NAMALWA (cell line): ENCODE measurements at regions not wholly inside any gene's neighbourhood (a gene's known extent, or its start where the extent isn't known, plus 50 kb on each side); places are given as distances from the start of the nearest gene placed in this dataset.
A peak's percentile ranks its signal among the peaks of the same experiment; 100 is the strongest.

Experiments
- DNase-seq: peaks from one replicate; pipeline ENCODE4 v3.0.0-alpha.2; 2015; ENCODE audit warnings: low spot score

DNA sequence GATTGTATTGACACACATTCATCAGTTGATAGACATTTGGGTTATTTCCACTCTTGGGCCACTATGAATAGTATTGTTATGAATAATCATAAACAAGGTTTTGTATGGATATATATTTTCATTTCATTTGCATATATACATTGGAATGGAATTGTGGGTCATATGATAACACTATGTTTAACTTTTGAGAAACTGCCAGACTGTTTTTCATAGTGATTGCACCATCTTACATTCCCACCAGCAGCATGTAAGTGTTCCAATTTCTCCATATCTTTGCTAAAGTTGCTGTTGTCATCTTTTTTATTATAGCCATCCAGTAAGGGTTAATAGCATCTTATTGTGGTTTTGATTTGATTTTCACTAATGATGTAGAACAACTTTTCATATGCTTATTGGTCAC is 198.5 kb upstream of the PPFIA2 start:
- no peak for DNase-seq

- DNase-seq = no peak
Measured at GRCh38 chr12:81956468-81956860, 197.3 kb upstream of the PPFIA2 start.

DNA sequence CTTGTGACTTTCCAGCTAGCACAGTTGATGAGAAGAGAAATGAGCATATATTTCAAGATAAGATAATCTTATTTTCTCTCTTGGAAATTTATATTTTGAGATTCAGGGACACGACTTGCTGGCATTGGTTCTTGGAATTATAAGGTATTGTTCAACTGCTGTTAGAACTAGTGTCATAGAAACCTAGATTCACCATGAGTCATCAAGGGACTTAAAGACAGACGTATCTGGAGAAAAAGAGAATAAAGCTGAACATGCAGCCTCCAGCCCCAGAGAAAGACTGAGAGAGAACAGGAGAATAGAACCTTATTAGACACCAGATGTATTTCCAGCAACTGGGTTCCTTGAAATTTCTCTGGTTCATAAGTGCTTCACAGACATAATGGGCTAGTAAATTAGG is 194.4 kb upstream of the PPFIA2 start:
- no peak for DNase-seq

DNA sequence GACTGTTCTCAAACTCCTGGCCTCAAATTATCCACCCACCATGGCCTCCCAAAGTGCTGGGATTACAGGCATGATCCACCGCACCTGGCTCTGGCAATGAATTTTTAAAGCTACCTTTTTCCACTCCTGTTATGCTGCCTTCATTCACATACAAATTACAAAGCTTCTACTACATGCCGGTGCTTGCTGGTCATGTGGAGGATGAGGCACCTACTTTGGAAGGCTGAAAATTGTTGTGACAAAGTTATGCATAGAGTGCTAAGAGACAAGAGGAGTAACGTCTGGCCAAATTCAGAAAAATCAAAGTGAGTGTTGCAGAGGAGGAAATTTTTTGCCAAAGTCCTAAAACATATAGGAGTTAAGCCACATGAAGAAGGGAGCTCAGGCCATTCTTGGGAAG is 191.7 kb upstream of the PPFIA2 start:
- DNase-seq = no peak

- no peak for DNase-seq
Measured at GRCh38 chr12:81949841-81950308, 190.7 kb upstream of the PPFIA2 start.

DNA sequence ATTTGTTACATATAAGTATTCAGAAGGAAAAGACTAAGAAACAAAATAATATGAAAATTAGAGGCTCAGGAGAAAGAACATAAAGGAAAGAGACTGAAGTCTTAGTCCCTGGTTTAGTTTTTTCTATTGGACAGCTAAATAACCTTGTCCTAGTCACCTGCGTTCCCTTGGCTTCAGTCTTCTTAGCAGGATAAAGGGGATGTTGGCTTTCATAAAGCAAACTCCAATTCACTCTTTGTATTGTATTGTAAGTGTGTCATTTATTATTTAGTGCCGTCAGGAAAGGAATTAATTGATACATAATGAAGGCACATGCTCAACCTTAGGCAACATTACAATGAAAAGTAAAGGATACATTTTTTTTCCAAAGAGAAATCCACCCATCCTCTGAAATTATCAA is 190.3 kb upstream of the PPFIA2 start:
- DNase-seq = no peak

- DNase-seq = no peak
Measured at GRCh38 chr12:81944886-81945285, 185.7 kb upstream of the PPFIA2 start.

- no peak for DNase-seq
Measured at GRCh38 chr12:81942594-81942993, 183.4 kb upstream of the PPFIA2 start.

DNA sequence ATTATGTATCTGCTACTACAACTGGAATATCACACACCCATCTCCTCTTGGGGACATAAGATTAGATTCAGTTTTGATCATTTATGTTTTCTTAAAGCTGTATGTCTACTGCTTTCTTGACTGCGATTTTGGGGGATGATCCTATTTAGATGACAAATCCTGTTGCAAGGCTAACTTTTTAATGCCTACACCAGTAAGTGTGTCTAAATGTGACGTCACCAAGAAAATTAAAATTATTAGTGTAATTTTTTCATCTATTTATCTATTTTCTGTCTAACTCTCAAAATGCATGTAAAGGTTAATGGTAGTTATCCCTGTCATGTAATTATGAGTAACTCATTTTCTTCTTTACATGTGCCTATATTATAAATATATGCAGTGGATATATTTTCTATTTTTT is 170.9 kb upstream of the PPFIA2 start:
- no peak for DNase-seq

- peak; percentile 5 for DNase-seq
Measured at GRCh38 chr12:81896771-81897170, 137.6 kb upstream of the PPFIA2 start.

DNA sequence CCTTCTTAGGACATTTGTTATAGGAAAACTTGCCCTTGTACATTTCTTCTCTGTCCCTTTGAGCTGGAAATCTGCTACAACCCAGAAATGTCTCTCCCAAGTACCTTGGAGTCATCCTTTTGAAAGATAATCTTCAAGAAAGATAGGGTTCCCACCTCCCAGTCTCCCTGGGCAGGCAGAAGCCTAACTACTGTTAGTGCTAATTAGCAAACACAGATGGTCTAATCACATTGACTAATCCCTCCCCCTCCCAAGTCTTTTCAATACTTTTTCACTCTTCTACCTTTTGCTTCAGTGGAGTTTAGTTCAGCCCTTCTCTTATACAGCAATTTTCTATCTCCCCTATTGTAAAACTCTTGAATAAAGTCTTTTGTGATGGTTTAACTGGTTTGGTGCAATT is 129.8 kb upstream of the PPFIA2 start:
- DNase-seq = no peak

DNA sequence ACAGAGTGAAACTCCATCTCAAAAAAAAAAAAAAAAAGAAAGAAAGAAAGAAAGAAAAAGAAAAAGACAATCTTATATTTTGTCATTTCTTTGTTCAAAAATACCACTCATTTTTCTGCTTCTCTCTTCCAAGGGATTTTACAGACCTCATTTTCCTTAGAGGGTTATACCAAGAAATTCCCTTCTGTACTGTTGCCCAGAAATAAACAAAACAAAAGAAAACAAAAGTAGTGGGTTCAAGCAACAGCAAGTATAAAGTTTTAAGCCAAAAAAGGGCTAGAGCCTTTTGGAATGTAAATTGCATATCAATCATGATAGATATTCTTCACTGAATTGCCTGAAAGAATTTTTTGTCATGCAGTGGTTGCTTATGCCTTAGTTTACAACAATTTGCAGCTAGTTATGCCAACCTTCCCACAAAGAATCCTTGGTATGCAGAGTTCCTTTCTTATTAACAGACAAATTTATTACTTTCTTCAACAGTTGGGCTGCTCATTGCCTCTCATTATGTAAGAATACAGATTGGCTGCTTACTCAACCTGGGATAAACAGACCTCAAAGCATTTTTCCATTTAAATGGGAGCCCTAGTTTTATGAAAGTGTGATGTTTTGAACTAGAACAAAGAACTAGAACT is 129.1 kb upstream of the PPFIA2 start:
- no peak for DNase-seq

DNA sequence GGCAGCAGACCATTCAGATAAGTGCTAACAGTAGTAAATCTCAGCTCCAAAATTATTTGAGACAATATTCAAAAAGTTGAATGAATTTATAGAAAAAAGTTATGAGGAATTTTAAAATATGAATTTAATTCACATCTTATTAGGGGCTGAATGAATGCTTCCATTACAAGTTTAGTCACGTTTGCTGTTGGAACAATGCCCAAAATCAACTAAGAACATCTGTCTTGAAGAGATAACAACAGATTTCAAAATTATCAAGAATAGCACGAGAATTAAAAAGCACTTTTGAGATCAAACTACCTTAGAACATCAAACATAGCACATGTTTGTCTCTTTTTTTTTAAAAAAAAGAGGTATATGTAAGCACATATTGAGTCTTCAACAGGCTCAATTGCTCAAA is 115.4 kb upstream of the PPFIA2 start:
- no peak for DNase-seq

DNA sequence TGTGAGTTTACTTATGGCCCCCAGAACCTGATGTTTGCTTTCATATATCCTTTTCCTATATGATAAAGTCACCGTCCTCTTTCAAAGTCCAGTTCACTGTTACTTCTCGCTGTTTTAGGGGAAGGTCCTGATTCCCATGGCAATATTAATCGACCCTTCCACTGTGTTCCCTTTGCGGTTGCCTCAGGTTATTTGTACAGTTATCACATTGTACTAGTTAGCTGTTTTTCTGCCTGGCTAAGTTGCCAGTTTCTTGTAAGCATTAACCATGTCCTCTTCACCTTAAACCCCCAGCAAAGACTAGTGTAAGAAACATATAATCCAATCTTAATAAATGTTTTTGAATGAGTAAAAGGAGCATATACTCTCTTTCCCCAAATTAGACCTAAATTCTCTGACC is 115.0 kb upstream of the PPFIA2 start:
- DNase-seq = no peak

DNA sequence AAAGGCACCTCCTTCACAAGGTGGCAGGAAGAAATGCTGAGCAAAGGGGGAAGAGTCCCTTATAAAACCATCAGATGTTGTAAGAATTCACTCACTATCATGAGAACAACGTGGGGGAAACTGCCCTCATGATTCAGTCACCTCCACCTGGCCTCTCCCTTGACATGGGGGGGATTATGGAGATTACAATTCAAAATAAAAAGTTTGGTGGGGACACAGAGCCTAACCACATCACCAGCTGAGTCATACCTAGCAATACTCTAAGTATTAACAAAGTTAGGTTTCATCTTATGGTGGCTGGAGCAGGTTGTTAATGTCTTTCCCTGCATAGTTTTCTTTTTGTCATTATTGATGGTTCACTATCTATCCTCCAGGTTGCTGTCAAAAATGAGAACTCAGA is 113.2 kb upstream of the PPFIA2 start:
- DNase-seq = no peak

DNA sequence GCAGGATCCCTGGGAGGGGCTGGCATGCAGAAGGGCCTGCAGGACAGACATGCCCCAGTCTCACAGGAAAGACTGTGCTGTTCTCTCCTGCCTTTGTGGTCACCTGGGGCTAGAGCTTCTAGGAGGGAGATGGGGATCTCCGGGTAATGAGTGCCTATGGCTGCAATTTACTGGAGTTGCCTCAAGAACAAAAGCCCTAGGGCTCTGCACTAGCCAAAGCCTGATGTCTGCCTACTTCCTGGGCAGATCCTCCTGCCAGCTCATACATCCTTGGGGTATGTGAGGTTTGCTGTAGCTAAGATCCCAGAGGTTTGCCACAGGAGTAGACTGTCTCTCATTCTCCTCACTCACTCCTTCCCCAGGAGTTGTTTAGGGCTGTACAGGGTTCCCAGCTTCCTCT is 106.9 kb upstream of the PPFIA2 start:
- DNase-seq = no peak

GRCh38 chr12:81863406-81863805 is 104.3 kb upstream of the PPFIA2 start:
- no peak for DNase-seq

DNA sequence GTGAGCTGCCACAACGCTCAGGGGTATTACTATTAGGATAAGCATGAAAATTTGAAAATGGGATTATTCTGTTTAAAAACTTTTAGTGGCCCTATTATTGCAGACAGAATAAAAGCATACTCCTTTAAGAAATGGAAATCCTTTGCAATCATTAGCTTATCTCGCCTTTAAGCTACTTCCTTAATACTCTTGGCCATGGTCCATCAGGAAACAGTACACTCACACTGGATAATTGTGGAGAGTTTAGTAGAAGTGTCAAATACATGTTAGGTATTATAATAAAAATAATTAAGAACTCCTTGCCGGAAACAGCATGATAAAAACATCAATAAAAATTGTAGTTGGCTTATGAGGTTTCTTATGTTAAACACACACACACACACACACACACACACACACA is 100.4 kb upstream of the PPFIA2 start:
- no peak for DNase-seq

DNA sequence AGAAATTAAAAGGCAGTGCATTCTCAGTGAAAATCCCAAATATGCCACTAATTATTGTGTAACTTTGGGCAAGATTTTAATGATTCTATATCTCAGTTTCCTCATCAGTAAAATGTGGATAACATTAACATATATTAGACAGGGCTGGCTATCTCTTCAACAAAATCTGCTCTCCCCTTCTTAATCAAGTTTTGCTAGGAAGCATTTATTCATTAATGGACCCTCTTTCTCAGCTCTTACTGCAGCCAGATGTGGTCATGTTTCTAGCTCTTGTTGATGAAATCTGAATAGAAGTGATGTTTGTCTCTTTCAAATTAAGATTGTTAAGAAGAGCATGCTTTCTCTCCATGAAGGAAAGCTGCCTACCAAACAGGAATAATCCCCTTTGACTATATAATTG is 84.4 kb upstream of the PPFIA2 start:
- no peak for DNase-seq

DNA sequence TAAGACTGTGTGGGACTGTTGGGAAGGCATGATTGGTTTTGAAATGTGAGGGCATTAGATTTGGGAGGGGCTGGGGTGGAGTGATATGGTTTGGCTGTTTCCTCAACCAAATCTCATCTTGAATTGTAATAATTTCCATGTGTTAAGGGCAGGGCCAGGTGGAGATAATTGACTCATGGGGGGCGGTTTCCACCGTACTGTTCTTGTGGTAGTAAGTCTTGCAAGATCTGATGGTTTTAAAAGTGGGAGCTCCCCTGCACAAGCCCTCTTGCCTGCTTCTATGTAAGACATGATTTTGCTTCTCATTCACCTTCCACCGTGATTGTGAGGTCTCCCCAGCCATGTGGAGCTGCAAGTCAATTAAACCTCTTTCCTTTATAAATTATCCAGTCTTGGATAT is 76.6 kb upstream of the PPFIA2 start:
- no peak for DNase-seq

GRCh38 chr12:81819991-81820633 is 61.0 kb upstream of the PPFIA2 start:
- DNase-seq = no peak

DNA sequence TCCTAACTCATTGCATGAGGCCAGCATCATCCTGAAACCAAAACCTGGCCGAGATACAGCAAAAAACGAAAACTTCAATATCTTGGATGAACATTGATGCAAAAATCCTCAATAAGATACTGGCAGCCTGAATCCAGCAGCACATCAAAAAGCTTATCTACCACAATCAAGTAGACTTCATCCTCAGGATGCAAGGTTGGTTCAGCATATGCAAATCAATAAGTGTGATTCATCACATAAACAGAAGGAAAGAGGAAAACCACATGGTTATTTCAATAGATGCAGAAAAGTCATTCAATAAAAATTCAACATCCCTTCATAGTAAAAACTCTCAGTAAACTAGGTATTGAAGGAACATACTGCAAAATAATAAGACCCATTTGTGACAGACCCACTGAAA is 56.5 kb upstream of the PPFIA2 start:
- DNase-seq = no peak

GRCh38 chr12:81811778-81812125 is 52.6 kb upstream of the PPFIA2 start:
- no peak for DNase-seq

GRCh38 chr12:81811061-81811777 is 52.1 kb upstream of the PPFIA2 start:
- no peak for DNase-seq
